ENCODE measurements at regions not wholly inside any gene's neighbourhood (a gene's known extent, or its start where the extent isn't known, plus 50 kb on each side); places are given as distances from the start of the nearest gene placed in this dataset.
"Not testable (repeated sequence)": the region's sequence is repeated elsewhere in the genome, so short reads cannot be mapped to it uniquely, and the experiment has no call there.

DNA sequence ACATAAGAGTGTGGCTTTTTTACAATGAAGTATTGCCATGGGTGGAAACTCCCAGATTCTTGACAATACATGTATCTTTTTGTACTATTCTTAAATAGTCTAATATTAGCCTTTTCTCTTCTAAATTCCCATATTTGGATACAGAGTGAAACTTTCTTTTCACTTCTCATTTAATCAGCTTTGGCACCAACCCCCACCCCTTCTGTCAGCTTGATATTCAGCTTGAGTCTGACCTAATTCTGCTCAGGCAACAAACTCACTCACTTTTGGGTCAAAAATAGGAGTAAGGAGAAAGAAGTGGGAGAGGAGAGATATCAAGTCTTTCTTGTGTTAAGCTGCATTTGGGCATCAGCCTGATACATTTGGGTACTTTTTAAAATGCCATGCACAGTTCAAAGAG is 397.5 kb downstream of the COG6 start:
- no peak for ATAC-seq

DNA sequence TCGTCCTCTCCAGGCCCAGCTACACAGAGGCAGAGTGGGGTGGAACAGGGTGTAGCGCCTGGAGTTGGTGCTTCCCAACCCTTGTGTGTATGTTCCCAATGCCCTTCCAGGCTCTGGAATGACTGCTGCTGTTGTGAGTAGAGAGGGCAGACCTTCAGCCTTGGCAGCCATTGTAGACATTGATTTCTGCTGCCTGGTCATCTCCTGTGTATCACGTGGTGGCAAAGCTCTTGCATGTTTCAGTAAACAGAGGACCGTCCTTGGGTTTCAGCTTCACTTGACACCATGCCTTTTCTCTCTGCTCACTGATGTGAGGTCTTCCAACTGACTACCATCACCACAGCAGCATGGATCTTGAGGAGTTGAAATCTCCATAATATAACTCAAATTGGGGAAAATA is 397.9 kb downstream of the COG6 start:
- no peak for ATAC-seq

DNA sequence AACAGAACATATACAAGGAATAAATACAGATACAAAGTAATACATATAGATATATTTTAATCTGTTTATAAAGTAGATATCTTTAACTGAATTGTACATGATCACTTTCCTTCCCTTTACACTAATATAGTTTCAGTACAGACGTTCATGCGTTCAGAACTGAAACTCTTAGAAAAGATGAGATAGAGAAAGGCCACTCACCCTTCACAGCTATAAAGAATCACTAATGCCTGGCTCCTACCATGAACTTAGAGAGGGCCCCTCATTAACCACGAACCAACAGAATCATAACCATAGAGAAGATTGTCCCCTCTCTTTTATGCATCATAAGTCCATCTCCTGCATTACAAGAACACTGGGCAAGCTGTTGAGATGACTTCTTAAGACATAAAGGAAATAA is 399.0 kb downstream of the COG6 start:
- ATAC-seq = not testable (repeated sequence)

DNA sequence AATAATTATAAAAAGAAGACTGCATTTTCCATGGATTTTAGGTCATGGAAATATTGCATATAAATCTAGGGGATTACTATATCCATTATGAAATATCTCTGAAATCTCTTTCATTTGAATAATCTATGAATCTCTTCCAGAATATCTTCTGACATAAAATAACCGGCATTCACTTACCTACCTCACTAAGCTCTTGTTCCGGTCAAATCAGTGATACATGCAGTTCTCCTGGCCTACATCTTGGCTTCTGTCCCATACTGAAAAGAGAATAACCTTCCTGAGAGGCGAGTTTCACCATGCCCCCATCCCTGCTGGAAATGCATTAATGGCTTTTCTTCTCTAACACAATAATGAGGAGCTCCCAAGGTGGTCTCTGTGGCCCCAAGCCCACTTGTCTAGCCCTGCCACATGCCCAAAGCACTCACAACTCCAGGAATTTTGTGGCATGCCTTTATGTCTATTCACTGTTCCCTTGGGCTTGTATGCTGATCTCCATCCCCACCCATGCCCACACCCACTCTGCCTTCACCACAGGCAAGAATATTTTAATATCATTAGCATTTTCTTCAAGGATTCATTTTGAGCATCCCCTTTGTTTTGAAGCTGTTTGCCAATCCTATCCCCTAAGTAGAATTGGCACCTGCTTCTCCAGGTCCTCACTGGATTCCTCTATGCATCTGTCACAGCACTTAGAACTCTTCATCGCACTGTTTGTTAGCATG is 401.6 kb downstream of the COG6 start:
- no peak for ATAC-seq

DNA sequence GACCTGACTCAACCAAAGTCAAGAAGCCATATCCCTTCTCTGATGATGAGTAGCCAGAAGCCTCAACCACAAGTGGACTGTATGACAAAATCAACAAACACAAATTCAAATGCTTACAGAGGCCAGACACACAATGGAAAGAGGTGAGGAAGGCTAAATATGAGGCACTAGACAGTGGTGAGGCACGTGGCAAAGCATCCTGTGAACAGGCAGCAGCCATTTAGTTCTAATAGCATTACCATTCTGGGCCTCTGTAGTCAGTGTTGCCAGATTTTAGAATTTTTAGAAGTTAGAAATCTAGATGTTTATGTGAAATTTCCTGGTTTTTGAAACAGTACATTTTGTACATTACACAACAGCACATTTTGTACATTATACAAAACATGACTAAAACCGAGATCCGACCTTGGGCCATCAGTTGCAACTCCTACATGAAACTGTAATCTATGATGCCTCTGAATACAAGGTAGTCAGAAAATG is 403.3 kb downstream of the COG6 start:
- ATAC-seq = no peak

DNA sequence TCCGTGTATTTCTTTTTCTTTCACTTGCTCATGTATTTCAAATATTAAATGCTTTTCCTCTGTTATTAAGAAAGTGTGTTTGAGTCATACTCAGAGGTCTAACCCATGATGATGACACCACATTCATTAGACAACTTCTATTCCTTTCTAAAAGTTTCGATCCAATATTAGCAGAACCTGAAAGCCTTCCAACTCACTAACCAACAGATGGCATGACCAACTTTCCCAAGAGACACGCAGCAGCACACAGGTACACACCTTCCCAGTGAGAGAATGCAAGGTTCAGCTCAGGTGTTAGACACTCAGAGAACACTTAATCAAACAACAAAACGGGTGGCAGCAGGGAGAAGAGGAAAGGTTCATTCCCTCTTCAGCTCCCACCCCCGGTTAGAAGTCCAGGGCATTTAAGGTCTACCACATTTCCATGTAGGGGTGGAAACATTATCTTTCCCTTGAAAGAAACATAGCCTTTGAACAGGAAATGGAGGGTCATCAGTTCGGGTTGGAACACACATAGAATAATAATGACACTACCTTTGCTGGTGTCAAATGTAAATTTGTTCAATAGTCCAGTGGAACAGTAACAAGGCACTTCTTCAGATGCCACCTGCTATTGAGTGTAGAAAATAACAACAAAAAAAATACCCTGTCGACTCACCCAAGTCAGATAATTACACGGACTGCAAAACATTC is 404.2 kb downstream of the COG6 start:
- peak; percentile 65 for ATAC-seq

DNA sequence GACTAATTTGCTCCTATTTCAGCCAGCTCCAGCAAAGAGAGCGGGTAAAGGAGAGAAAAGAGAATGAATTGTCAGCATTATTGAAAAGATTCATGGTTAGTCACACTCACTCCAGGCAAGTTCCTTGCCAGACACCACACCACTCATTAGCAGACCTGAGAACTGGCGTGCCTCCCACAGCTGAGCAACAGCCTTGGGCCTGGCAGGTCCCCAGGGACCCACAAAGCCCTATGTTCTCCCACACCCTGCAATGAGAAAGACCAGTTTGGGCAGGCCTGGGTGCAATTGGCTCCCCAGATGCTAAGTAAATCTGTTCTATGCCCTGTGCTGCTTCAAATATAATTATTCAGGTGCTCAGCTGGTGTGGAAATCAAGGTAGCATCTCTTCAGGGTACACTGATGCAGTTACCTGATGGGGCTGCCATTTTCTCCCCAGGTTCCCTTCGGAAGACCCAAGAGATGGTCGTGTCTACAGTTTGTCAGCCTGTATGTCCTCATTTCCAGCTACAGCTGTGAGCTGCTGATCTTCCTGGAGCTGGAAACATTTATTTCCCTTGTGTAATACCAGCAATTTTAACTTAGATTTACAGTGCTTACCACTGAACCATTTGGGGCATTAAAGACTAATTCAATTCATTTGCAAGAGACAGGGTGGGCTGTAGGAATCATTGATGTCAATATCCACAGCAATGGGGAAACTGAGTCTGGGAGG is 405.0 kb downstream of the COG6 start:
- peak; percentile 98 for ATAC-seq

DNA sequence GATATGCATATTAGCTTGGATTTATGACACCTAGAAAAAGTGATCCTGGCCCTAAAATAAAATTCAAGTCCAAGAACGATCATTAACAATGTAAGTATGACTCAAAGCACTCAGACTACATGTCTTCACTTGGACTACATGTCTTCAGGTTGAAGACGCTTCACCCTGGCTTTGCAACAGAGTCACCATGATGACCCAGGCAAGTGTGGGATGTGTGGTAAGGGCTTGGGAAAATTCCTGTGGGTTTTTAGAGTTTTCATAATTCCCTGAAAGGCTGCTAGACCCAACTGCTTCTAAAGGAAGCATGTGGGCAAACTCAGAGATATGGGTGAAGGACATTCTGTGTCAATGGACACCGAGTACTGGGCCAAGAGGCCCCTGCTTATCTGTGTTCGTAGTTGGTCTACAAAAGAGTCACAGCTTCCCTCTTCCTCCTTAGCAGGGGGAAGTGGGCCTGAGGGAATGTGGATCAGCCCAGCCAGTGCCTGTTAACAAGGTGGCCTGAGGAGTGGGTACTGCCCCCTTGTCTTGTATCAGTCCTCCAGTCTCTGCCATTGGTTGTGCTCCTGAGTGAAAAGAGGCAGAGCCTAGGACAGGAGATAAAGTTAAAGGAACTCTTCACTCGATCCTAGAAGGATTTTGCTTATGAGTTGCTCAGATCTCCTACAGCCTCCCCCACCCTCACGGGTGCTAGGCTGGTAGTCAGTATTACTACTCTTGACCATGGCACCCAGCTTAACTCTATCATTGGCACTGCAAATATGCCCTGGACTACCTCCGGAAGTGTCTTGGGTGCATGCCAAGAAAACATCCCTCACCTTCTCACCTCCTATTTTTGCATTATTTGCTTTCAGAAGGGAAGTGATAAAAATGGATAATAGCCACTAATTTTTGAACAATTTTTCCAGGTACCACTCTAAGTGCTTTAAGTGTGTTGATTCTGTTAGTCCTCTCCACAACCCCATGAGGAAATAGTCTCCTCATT is 406.3 kb downstream of the COG6 start:
- no peak for ATAC-seq

DNA sequence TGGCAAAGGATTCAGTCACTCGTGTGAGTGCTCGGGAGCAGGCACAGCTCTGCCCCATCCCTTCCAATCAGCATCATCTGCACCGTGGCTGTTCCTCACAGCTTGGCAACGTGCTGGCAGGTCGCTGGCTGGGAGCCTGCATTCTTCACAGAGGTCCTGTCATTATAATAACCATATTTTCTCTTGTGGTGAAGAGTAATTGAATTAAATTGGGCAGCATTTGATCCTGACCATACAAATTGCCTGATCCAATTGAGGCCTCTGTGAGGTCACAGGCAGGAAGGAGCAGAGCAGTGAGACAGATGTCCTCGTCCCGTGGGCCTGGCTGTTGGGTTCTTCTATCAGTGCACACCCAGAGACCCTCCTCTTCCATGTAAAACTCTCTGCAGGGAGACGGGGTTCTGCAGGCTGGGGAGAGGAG is 407.8 kb downstream of the COG6 start:
- no peak for ATAC-seq

DNA sequence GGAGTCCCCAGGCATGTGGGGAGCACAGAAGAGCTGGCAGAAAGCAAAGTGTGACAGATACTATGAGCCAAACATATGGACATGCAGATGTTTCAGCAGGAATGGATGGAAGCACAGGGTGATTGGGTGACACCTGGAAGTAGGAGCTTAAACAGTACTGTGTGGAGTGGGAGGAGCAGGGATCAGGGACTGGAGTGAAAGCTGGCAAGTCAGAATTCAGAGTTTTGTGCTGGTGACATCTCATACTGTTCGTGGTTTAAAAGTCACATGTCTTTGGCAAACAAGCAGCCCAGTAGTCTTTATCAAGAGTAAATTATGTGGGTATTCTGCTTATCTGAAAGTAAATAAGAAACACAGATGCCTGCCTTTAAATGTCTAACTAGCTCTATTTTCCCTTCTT is 408.2 kb downstream of the COG6 start:
- ATAC-seq = no peak

DNA sequence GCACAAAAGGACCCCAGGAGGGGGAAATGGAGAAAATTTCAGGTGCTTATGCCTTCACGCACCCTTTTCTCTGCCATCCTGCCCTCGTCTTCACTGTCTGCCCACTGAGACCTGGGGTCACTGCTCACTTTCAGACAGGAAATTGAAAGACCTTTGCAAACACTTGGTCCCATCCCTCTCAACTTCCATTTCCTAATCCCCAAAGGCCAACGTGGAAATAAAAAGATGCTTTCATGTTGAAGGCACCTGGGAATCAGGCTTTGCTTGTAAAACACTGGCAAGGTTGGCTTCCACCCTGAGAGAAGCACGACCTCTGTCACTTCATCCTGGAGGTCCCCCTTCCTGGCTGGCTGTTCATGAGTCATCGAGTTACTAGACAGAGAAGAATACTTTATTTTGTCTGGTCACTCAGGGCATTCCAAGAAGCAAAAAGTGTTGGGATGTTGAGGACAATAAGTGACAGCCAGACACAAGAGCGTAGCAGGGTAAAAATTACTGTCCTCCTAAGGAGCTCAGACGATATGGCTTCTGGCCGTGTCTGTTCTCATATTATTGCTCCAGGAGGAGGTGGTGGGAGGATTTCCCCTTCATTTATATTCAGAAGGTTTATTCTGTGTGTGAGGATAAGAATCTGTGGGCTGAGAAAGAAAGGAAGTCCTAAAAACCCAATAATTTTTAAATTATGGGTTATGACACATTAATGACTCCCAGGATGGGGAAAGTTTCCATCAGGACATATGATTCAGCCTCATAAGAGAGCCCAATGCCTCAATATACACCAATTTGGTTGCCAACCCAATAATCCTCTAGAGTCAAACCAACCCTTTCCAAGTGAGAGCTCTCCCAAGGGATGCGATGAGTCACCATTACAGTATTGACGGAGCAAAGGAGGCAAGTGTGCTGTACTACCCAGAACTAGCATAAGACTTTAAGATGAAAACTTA is 409.0 kb downstream of the COG6 start:
- ATAC-seq = peak; percentile 6

DNA sequence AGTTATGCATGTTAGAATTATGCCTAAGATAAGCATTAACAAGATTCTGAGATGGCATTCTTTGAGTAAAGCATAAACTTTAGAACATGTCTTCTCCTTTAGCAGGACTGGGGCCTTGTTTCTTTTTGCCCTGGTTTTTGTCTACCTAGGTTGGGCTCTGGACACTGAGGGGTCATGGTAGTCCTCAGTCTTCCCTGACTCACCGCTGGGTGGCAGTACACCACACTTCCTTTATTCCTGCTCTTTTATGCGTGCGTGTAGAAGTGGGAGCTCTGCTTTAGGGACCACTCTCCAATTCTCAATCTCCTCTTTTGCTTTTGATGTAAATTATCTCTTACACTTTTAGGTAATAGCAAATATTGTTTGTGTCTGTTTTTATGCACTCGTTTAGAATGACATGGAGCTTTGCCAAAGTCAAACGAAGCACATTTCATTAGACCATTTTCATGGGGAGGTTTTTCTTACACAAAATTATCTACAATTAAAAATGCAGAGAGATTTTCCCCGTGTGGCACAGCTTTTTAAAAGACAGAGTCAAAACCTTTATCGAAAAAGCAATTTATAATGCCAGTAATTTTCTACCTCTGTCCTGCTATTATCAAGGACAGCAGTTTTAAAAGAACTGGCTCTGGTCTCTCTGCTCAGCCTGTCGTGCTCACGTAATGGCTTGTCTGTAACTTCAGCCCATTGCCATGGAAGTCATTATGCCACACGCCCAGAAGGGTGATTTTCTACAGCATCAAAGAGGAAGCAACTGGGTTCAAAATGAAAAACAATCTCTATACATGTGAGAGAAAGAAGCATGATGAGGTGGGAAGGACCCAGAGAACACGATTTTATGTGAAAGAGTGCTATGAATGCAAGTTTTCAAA is 413.9 kb downstream of the COG6 start:
- ATAC-seq = peak; percentile 80

DNA sequence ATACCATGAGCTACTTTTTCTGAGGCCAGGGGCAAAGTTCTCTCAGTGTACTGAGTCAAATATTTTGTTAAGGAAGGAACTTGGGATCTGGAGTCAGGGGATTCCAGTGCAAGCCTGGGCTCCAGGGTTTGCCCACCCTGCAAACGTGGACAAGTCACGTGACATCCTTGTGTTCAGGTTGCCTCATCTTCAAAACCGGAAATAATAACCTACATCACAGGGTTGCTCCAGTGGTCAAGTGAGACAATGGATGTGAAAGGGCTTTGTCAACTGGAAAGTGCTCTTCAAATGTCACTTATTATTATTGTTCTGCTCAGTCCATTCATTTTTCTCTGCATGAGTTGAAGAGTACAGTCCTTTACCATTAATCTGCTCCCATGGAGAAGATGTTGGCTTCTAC is 414.9 kb downstream of the COG6 start:
- ATAC-seq = no peak

DNA sequence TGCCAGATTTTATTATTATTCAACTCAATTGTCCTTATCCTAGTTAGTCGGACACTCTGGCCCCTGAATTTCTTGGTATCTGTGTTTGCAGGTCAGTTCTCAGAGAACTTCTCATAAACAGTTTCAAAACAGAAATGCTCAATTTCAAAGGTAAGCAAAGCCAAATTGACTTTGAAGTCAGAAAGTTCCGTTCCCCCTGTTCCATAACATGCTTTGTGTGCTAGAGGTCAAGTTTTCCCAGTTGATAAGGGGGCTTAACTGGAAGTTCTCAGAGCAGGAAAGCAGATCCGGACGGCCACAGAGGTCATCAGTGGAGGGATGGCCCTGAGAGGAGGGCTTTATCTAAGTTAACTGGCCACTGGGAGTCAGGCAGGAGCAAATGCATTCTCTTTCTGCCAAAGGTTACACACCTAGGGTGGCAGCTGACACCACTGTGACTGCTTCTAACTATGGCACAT is 417.2 kb downstream of the COG6 start:
- no peak for ATAC-seq

DNA sequence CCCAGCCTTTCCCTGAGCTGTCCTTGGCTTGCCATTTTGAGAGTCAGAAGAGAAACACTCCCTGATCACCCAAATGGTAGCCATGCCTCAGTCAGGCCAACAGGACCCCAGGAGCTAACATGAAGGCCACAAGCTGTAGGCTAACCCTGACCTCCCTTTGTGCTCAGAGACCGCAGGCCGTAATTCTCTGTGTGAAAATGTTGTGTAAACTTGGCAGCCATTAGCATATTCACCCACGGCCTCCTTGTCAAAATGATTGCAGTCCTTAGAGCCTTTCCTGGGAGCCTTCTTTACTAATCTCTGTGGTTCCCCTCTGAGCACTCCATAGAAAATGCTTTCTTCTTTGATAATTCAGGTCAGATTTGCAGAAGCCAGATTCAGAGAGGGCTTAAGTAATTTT is 418.9 kb downstream of the COG6 start:
- ATAC-seq = no peak

DNA sequence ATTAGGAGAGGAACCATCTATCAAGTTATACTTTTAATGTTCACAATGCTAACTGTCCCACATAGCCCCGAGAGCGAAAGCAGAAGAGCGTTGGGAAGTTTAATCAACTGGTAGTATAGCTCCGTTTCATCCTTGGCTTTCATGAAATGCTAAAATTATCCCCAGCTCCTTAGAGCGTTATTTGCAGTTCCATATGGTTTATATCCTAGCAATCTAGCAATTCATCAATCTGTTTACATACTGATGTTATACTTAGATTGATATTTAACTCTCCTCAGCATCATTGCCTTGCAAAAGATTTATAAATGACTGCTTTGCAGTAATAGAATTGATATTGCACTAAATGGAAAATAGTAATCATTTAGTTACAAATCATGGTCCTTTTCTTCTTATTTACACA is 419.8 kb downstream of the COG6 start:
- ATAC-seq = no peak

DNA sequence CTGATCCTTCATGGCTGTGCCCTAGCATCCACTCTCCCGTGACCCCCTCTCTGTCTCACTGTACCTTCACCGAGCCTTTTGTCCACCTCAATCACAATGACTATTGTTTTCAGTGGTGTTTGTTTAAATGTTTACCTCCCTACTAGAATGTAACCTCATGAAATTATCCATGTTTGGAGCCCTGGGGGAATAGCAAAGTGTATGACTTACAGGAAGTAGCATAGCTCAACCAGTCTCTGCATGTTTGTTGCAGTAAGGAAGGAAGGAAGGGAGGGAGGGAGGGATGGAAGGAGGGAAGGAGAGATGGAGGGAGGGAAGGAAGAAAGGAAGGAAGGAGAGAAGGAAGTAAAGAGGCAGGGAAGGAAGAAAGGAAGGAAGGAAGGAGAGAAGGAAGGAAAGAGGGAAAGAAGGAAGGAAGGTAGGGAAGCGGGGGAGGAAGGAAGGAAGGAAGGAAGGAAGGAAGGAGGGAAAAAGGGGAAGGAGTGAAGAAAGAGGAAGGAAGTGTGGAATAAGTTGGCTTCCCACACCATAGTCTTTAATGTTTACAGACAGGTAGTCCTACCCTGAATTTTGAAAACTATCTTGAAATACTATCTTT is 421.4 kb downstream of the COG6 start:
- ATAC-seq = no peak

DNA sequence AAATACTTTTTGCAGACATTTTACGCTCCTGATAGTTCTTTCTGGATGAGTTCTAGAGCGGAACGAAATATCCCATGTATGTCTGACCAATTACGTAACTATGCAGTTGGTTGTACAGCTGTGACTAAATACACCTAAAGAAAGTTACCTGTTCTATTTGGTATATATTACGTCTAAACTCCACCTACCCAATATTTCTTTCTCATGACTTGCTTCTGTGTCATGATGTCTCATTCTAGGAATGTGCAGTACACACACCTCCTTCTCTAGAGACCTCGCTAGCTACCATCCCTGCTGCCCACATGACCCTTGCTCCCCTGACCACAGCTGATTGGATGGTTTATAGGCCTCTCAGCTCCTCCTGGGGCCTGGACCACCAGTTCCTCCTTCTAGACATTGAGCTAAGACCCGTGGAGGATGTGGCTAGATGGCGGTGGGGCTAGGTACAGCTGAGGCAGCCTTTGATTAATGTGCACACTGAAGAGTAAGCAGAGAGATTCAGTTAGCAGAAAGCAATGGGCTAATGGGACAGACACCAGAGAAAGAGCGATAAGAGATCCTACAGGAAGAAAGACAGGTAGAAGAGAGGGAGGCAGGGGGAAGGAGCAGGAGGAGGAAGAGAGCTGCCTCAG is 422.1 kb downstream of the COG6 start:
- ATAC-seq = peak; percentile 59

DNA sequence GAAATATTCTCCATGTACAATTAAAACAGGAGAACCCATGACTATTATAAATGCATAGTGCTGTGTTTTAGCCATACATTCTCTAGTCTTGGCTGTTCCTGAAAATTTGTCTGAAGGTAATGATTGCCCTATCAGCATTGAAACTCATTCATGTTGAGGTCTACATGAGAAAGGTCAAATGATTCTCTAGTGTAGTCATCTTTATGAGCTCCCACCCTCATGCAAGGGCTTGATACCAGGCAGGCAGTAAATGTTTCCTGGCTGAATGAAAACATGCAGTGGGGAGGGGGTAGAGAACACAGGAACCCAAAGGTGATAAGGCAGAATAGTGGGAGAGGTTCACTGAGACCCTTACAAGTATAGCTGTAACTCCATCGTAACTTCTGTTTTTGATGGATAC is 424.3 kb downstream of the COG6 start:
- no peak for ATAC-seq

All from esophagus mucosa (tissue), 1 donor.